PFSK-1 (cell line): ENCODE measurements at regions not wholly inside any gene's neighbourhood (a gene's known extent, or its start where the extent isn't known, plus 50 kb on each side); places are given as distances from the start of the nearest gene placed in this dataset.

Experiments
- FOXP2 ChIP-seq: optimal IDR thresholded peaks from 2 replicates; pipeline ENCODE3; 2011; ENCODE audit warnings: borderline replicate concordance, control low read depth, inconsistent platforms; ENCODE audit not compliant: insufficient read depth; ENCODE audit errors: extremely low read length, extremely low read depth
- POLR2AphosphoS5 ChIP-seq: IDR thresholded peaks from 2 replicates; pipeline ENCODE4 v1.6.1; 2012; ENCODE audit warnings: low read depth, mild to moderate bottlenecking, control low read depth, low read length, moderate library complexity
- SIN3A ChIP-seq: IDR thresholded peaks from 2 replicates; pipeline ENCODE4 v1.6.1; 2012; ENCODE audit warnings: mild to moderate bottlenecking, low read length, moderate library complexity, borderline replicate concordance; ENCODE audit not compliant: insufficient read depth
- TAF1 ChIP-seq: IDR thresholded peaks from 2 replicates; pipeline ENCODE4 v1.6.1; 2012; ENCODE audit warnings: low read length, control low read depth, borderline replicate concordance; ENCODE audit not compliant: insufficient read depth
- TF ChIP-seq, protein P1 (sequence below), 2 experiments: IDR thresholded peaks; 2 replicates each; pipeline versions ENCODE4 v1.6.1 to v1.8.0; 2011 to 2012; ENCODE audit warnings: low read depth in 2 of 2, low read length in 2 of 2, control low read depth in 1 of 2, inconsistent platforms in 1 of 2, mild to moderate bottlenecking in 1 of 2, moderate library complexity in 1 of 2; ENCODE audit not compliant: insufficient read depth in 1 of 2

- no peak for TF ChIP-seq POLR2AphosphoS5
- TF ChIP-seq FOXP2 = no peak
- no peak for TF ChIP-seq SIN3A
- TF ChIP-seq, protein P1, sequence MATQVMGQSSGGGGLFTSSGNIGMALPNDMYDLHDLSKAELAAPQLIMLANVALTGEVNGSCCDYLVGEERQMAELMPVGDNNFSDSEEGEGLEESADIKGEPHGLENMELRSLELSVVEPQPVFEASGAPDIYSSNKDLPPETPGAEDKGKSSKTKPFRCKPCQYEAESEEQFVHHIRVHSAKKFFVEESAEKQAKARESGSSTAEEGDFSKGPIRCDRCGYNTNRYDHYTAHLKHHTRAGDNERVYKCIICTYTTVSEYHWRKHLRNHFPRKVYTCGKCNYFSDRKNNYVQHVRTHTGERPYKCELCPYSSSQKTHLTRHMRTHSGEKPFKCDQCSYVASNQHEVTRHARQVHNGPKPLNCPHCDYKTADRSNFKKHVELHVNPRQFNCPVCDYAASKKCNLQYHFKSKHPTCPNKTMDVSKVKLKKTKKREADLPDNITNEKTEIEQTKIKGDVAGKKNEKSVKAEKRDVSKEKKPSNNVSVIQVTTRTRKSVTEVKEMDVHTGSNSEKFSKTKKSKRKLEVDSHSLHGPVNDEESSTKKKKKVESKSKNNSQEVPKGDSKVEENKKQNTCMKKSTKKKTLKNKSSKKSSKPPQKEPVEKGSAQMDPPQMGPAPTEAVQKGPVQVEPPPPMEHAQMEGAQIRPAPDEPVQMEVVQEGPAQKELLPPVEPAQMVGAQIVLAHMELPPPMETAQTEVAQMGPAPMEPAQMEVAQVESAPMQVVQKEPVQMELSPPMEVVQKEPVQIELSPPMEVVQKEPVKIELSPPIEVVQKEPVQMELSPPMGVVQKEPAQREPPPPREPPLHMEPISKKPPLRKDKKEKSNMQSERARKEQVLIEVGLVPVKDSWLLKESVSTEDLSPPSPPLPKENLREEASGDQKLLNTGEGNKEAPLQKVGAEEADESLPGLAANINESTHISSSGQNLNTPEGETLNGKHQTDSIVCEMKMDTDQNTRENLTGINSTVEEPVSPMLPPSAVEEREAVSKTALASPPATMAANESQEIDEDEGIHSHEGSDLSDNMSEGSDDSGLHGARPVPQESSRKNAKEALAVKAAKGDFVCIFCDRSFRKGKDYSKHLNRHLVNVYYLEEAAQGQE (IDR thresholded peaks at IDR 0.05; ENCODE audit: insufficient read depth in 1 of 2, low read depth in 2 of 2, low read length in 2 of 2) = no peak
- no peak for TF ChIP-seq TAF1
These were observed 304.3 kb upstream of the ARRDC3 start for GRCh38 chr5:91687430-91687829.

GRCh38 chr5:91684625-91685024 is 301.5 kb upstream of the ARRDC3 start:
- no peak for TF ChIP-seq POLR2AphosphoS5
- no peak for TF ChIP-seq TAF1
- TF ChIP-seq, protein P1 (IDR thresholded peaks at IDR 0.05; ENCODE audit: insufficient read depth in 1 of 2, low read depth in 2 of 2, low read length in 2 of 2) = no peak
- TF ChIP-seq FOXP2 = no peak
- TF ChIP-seq SIN3A = no peak

GRCh38 chr5:91670563-91670962 is 287.4 kb upstream of the ARRDC3 start:
- TF ChIP-seq, protein P1 (IDR thresholded peaks at IDR 0.05; ENCODE audit: insufficient read depth in 1 of 2, low read depth in 2 of 2, low read length in 2 of 2) = no peak
- TF ChIP-seq POLR2AphosphoS5 (no peak), SIN3A (no peak), TAF1 (no peak), FOXP2 (no peak)

- TF ChIP-seq FOXP2 (no peak), TAF1 (no peak), SIN3A (no peak), POLR2AphosphoS5 (no peak)
- TF ChIP-seq, protein P1 (IDR thresholded peaks at IDR 0.05; ENCODE audit: insufficient read depth in 1 of 2, low read depth in 2 of 2, low read length in 2 of 2) = no peak
These were observed 287.0 kb upstream of the ARRDC3 start for GRCh38 chr5:91670122-91670521.

- TF ChIP-seq FOXP2 (no peak), SIN3A (no peak)
These were observed 285.1 kb upstream of the ARRDC3 start for GRCh38 chr5:91668261-91668660.
